HG03097 (cell line): ENCODE measurements at regions not wholly inside any gene's neighbourhood (a gene's known extent, or its start where the extent isn't known, plus 50 kb on each side); places are given as distances from the start of the nearest gene placed in this dataset.

Source experiments
- ATAC-seq: cut with Tn5 transposase; IDR thresholded peaks from one replicate; pipeline ENCODE4 v1.9.1; 2021; ENCODE audit not compliant: unreplicated experiment, low FRiP score

- no peak for ATAC-seq
These were observed 166.6 kb downstream of the ZBTB18 start for GRCh38 chr1:244217711-244218110.

GRCh38 chr1:244218220-244218619, 167.1 kb downstream of the ZBTB18 start:
- ATAC-seq = no peak

- no peak for ATAC-seq
These were observed 168.1 kb downstream of the ZBTB18 start for GRCh38 chr1:244219149-244219548.

- ATAC-seq = no peak
These were observed 168.7 kb downstream of the ZBTB18 start for GRCh38 chr1:244219802-244220201.

GRCh38 chr1:244220410-244220809, 169.3 kb downstream of the ZBTB18 start:
- ATAC-seq = no peak

GRCh38 chr1:244221991-244222390, 170.9 kb downstream of the ZBTB18 start:
- no peak for ATAC-seq

GRCh38 chr1:244224487-244225430, 173.7 kb downstream of the ZBTB18 start:
- no peak for ATAC-seq

- no peak for ATAC-seq
These were observed 175.4 kb downstream of the ZBTB18 start for GRCh38 chr1:244226435-244226834.

- no peak for ATAC-seq
These were observed 179.4 kb downstream of the ZBTB18 start for GRCh38 chr1:244230470-244230869.

- no peak for ATAC-seq
These were observed 180.1 kb downstream of the ZBTB18 start for GRCh38 chr1:244231193-244231571.

GRCh38 chr1:244231572-244232315, 180.7 kb downstream of the ZBTB18 start:
- ATAC-seq = no peak

GRCh38 chr1:244234009-244234643, 183.0 kb downstream of the ZBTB18 start:
- ATAC-seq = no peak

- no peak for ATAC-seq
These were observed 184.1 kb downstream of the ZBTB18 start for GRCh38 chr1:244235157-244235556.

- ATAC-seq = no peak
These were observed 185.0 kb downstream of the ZBTB18 start for GRCh38 chr1:244236101-244236500.

GRCh38 chr1:244236721-244237120, 185.6 kb downstream of the ZBTB18 start:
- no peak for ATAC-seq

GRCh38 chr1:244237445-244237844, 186.4 kb downstream of the ZBTB18 start:
- ATAC-seq = no peak

- no peak for ATAC-seq
These were observed 188.2 kb downstream of the ZBTB18 start for GRCh38 chr1:244239261-244239770.

GRCh38 chr1:244241438-244241837, 190.4 kb downstream of the ZBTB18 start:
- ATAC-seq = no peak

GRCh38 chr1:244242446-244242845, 191.4 kb downstream of the ZBTB18 start:
- ATAC-seq = no peak

- ATAC-seq = no peak
These were observed 195.3 kb downstream of the ZBTB18 start for GRCh38 chr1:244246334-244246733.

- no peak for ATAC-seq
These were observed 197.3 kb downstream of the ZBTB18 start for GRCh38 chr1:244248426-244248825.
